ENCODE measurements at regions not wholly inside any gene's neighbourhood (a gene's known extent, or its start where the extent isn't known, plus 50 kb on each side); places are given as distances from the start of the nearest gene placed in this dataset.

DNA sequence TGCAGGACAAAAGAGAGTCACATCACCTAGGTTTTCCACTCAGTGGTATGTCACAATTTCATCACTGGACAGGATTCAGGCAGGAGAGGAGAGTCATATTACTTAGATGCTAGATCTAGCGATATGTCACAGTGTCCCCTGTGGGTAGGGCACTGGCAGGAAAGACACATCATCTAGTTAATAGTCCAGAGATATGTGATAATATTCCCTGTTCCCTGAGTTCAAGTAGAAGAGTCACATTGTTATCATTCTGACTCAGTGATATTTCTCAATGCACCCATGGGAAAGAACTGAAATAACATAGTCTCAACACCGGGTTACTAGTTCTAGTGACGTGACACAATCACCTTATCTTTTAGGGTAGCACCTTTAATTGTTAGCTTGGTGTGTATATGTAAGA lies 944.0 kb upstream of the TSPY4 start:
- no peak for DNase-seq (ENCODE audit: low spot score)

DNA sequence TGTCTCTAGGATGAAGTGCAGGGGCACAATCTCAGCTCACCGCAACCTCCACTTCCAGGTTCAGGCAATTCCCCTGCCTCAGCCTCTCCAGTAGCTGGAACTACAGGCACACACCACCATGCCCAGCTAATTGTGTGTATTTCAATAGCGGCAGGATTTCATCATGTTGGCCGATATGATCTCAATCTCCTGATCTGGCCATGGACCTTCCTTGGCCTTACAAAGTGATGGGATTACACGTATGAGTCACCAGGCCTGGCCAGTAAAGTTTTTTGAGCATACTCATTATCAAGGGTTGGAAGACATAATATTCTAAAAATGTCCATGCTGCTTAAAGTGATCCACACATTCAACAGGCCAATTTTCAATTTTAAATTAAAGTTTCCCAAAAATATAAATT lies 914.4 kb upstream of the TSPY4 start:
- DNase-seq (ENCODE audit: low spot score) = no peak

DNA sequence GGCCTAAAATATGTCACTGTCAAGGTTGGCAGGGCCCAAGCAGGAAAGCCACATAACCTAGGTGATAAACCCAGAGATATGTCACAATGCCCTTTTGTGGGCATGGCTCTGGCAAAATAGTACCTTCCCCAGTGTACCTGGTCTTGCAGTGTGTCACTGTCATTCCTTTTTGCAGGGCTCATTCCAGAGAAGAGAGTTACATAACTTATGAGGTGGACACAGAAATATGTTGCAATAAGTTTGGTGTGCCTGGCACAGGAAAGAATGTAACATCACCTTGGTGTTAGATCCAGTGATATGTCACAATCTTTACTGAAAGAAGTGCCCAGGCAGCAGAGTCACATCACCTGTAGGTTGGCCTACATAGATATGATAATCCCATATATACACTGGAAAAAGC lies 910.8 kb upstream of the TSPY4 start:
- DNase-seq (ENCODE audit: low spot score) = no peak

DNA sequence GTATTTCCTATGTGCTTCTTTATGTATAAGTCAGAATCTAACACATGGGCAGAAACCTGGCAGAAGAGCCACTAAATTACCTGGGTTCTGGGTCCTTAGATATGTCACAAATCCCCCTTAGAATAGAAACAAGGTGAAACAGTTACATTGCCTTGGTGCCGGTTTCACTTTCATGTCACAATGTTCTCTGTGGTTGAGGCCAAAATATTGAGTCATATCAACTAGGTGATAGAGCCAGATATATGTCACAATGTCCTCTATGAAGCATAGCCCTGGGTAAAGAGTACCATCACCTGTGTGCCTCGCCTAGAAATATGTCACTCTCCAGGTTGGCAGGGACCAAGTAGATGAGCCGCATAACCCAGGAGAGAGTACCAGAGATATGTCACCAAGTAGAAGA lies 899.8 kb upstream of the TSPY4 start:
- no peak for DNase-seq (ENCODE audit: low spot score)

DNA sequence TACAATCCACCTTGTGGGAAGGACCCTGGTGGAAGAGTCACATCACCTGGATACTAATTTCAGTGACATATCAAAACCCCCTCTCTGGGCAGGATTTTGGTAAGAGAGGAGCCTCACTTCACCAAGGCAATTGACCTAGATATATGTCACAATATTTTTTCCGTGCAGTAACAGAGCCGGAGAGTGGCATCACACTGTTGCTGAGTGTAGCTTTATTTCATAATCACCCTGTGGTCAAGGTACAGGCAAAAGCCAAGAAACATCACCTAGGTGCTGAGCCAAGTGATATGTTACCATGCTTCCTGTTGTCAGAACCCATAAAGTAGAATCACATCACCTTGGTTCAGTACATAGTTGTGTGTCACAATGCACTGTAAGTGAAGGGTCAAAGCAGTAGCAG lies 895.2 kb upstream of the TSPY4 start:
- no peak for DNase-seq (ENCODE audit: low spot score)

DNA sequence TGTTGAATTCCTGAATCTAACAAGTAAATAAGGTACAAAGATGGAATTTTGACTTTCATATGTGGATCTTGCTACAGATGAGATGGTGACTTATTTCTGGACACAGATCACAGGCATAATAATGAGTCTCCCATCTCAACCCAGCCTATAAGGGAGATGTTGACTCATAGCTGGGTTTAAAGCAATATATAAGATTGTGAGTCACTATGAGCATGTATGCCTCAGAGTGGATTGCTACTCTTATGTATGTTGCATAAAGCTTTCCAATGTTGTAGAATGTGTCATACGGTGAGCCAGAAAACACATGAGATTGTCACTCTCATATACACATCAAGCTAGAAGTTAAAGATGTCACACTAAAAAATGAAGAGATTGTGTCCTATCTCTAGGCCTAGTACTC lies 884.3 kb upstream of the TSPY4 start:
- no peak for DNase-seq (ENCODE audit: low spot score)

DNA sequence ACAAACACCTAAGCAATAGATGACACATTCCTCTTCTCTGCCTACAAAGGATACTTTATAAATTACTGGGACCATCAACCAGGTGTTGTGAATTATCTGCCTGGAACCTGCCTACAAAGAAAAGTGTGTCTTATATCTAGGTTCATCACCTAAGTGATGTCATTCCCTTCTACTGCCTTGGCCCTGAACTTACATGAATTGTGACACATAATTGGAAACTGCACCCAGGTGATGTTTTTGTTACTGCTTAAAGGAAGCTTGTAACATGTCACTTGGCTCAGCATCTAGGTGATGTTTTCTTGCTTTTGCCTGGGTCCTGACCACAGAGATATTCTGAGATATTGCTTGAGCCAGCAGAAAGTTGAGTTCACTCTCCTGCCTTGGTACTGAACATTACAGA lies 870.5 kb upstream of the TSPY4 start:
- DNase-seq (ENCODE audit: low spot score) = no peak

DNA sequence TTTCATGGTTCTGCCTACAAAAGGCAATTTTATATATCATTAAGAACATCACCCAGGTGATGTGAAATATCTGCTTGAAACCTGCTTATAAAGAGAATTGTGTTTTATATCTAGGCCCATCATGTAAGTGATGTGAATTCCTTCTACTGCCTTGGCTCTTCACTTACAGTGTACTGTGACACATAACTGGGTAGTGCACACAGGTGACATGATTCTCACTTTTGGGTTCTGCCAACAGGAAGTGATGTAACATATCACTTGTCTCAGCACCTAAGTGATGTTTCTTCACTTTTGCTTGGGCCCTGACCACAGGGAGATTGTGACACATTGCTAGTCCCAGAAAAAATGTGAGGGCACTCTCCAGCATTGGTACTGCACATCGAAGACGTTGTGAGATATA lies 867.0 kb upstream of the TSPY4 start:
- no peak for DNase-seq (ENCODE audit: low spot score)

DNA sequence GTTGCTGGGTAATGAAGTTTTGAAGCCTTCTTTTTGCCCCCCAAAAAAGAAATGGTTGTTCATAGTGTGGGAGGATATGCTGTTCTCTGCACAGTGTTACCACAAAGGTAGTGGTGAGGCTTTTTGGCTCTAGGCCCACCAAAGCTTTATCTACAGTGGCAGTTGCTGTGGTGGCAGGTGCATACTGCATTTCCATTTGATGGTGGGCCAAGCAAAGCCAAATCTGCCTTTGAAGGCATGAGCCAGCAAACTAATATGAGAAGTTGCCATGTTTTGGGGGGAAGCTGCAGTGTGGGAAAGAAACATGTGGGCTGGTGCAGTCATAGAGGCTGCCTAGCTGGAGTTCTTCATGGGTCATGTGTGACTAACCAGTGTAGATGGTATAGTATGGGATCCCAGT lies 858.1 kb upstream of the TSPY4 start:
- DNase-seq (ENCODE audit: low spot score) = no peak

DNA sequence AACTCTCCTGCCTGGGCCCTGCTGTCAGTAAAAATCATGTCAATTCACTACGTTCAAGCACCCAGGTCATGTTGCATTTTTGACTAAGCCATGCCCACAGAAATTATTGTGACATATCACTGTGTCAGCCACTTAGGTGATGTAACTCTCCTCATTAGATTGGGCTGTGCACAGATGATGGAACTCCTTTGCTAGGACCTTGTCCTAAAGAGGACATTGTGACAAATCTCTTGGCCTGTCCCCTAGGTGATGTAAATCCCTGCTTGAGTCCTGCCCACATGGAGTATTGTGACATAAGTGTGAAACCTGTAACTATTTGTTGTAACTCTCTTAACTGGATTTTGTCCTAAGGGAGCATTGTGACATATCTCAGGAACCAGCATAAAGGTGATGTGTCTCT lies 848.3 kb upstream of the TSPY4 start:
- no peak for DNase-seq (ENCODE audit: low spot score)

DNA sequence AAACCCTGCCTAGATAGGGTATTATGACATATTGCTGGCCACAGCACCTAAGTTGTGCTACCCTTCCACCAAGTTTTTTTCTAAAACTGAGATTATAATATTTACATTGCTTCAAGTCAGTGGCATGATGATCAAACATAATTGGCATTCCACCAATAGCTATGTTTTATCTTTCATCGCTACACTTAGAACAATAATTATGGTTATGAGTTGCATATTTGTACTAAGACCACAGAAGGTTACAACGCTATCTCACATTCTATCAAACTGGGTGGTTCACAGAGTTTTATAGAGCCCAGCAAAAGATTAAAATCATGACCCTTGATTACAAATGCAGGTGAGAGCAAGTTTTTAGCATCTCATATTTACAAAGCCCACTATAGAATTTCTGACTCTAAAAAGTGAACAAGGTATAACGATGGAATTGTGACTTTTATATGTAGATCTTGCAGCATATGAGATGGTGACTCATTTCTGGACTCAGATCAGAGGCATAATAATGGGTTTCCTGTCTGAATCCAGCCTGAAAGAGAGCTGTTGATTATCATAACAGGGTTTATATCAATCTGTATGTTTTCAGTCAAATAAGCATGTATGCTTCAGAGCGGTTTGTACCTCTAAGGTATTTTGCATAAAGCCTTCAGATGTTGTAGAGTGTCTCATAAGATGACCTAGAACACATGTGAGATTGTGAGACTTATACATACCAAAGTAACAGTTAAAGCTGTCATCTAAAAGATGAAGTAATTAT lies 847.2 kb upstream of the TSPY4 start:
- DNase-seq (ENCODE audit: low spot score) = no peak

DNA sequence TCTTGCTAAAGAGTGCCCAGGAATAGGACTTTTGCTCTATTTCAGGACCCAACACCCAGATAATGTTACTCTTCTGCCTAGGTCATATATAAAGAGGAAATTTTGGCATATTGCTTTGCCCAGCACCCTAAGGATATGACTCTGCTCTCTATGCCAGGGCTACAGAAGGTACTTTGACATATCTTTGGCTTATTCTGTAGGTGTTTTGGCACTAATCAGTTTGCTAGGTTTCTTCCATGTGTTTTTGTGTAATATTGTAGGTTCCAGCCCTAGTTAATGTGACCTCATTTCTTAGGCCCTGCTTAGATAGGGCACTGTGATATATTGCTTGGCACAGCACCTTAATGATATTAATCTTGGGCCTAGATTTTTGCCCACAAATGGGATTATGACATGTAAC lies 842.9 kb upstream of the TSPY4 start:
- no peak for DNase-seq (ENCODE audit: low spot score)

DNA sequence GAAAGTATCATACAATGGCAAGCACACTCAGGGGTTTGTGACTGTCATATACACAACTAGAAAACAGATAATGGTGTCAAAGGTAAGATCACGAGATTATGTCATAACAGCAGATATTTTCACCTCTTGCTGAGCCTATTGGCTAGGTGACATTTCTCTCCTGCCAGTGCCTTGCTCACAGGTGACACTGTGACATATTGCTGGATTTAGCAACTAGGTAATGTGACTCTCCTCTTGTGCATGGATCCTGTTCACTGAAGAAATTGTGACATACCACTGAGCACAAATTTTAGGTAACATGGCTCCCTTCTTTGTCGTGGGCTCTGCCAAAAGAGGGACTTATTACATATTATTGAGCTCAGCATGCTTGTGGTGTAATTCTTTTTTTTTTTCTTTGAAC lies 842.0 kb upstream of the TSPY4 start:
- no peak for DNase-seq (ENCODE audit: low spot score)

DNA sequence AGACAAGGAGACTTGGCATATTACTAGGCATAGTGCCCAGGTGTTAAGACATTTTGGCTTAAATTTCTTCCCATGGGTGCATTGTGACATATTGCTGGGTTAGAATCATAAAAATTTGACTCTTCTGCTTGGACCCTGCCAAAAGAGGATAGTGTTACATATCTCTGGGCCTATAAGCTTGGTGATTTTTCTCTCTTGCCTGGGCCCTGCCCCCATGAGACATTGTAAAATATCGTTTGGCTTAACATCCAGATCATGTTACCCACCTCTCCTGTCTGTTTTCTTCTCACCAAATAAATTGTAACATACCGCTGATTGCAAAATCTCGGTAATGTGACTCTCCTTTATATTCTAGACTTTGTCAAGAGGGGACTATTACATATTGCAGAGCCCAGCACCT lies 836.4 kb upstream of the TSPY4 start:
- DNase-seq (ENCODE audit: low spot score) = no peak

DNA sequence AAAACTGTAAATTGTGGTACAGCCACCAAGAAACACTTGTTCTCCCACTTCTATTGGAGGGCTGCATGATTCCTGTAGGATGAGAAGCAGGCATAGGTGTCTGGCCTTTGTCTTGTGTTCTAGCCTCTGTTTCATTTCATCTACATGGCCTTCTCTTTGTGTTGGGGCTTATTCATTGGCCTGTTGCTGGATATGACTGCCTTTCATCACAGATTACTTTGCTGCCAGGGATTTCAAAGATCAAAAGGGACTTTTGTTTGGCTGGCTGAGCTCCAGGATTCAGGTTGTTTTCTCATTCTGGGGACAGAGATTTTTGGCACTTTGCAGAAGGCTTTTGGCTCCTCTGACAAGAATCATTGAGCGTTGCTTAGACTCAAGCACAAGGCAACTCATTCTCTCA lies 803.8 kb upstream of the TSPY4 start:
- DNase-seq (ENCODE audit: low spot score) = no peak

DNA sequence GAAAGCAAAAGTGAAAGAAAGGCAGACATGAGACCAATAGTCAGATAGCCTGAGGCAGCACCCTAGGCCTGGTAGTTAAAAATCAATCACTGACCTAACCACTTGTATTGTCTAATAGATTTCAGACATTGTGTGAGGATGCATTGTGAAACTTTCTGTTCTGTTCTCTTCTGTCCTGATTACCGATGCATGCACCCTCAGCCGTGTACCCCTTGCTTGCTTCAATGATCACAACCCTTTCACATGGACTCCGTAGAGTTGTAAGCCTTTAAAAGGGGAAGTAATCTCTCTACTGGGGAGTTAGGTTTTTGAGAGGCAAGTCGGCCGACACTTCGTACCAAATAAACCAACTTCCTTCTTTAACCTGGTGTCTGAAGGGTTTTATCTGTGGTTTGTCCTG lies 801.6 kb upstream of the TSPY4 start:
- DNase-seq (ENCODE audit: low spot score) = peak; percentile 57

DNA sequence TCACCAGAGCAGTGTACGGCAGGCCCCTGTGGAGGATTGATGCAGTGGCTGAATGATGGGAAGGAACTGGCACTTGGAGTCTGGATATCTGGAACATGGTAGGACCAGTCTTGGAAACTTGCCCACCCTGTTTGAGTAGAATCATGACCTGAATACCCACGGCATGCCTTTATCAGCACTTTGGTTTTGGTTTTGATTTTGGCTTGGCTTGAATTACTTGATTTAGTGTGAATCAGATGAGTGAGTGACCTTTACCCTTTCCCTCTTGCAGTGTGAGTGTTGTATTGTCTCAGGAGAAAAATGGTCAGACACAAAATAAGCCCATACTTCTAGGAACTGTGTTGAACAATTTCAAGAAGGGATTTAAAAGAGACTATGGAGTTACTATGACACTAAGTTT lies 801.0 kb upstream of the TSPY4 start:
- no peak for DNase-seq (ENCODE audit: low spot score)

DNA sequence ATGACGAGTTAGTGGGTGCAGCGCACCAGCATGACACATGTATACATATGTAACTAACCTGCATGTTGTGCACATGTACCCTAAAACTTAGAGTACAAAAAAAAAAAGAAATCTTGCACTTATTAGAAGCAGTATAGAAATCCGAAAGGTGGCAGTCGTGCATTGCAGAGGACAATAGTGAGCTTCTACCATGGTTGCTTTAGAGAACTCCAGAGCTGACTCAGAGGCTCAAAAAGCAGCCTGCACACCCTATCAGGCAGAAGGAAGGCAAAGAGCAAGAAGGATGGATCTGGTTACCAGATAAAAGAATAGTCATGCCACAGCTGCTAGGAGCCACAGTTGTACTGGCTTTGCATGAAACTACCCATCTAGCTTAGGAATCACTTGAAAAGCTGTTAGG lies 796.0 kb upstream of the TSPY4 start:
- no peak for DNase-seq (ENCODE audit: low spot score)

DNA sequence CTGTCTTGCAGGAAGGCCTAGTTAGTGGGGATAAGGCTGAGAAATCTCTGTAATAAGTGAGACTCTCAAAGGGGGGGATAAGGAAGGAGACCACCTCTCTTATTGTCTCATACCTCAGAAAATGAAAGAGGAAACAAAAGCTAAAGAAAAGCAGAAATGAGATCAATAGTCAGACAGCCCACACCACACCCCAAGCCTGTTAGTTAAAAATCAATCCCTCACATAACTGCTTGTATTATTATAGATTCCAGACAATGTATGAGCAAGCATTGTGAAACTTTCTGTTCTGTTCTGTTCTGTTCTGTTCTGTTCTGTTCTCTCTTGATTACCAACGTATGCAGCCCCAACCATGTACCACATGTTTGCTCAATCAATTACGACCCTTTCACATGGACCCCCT lies 792.5 kb upstream of the TSPY4 start:
- no peak for DNase-seq (ENCODE audit: low spot score)

DNA sequence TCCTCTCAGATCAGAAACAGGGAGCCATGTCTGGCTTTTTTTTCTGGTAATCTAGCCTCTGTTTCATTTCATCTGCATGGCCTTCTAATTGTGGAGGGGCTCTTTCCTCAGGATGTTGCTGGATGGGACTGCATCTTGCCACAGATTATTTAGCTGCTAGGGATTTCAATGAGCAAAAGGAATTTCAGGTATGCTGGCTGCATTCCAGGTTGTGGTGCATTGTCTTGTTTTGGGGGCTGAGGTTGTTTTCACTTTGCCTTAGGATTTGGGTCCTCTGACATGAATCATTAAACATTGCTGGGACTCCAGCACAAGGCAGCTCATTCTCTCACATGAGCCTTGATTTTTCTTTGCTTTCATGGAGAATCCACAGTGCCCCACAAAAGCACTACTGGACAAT lies 789.3 kb upstream of the TSPY4 start:
- no peak for DNase-seq (ENCODE audit: low spot score)

DNA sequence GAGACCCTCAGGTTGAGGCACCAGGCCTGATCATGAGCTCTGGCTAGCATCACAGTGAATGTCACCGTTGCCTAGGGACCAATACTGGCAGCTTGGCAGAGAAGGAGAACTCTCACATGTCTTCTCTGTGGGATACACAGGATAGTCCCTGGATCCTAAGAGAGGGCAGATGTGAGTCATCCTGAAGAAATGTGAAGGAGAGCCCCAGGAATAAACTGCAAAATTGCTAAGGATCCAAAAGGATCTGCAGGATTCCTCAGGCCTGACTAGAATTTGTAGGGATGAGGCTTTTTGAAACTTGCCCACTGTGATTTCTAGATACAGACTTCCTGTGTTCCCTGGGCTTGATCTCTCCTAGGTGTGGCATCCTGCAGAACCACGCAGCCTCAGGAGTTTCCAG lies 785.9 kb upstream of the TSPY4 start:
- DNase-seq (ENCODE audit: low spot score) = no peak

DNA sequence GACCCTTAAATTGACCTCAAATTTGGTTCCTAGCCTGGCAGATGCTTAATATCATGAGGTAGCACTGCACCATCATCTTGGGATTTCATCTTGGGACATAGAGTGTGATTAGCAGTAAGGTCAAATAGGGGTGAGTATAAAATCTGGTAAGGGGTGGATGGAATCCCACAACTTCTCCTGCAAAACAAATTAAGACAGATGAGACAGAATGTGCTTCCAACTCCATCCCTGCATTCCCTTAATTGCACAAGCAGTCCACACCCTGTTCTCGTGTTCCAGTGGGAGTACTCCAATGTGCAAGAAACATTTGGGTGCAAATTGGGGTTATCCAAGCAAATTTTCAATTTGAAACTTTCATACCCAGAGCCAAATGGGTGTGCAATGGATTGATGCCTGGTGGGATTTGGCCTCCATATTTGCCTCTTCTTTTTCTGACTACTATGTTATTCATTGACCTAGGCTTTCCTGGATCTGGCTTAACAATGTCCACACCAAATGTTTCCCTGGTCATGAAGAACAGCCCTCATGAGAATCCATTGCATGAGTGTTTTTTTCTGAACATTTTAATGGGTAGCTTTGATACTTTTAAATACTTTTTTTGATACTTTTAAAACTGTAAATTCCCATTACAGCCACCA lies 785.0 kb upstream of the TSPY4 start:
- DNase-seq (ENCODE audit: low spot score) = no peak

DNA sequence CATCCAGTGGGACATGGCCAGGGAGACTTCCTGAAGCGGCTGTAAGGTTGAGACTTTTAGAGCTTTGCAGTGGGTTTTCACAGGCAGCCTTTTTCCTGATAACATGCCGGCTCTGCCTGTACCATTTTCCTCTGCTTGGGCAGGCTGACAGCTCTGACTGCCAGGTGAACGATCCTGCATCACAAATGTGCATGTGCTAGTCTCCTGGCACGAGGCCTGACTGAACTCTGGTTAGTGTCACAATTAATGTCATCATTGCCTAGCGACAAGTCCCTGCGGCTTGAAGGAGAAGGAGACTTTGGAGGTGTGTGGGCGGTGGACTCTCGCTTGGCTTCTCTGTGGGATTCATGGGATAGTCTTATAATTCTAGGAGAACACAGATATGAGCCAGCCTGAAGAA lies 783.6 kb upstream of the TSPY4 start:
- DNase-seq (ENCODE audit: low spot score) = no peak

DNA sequence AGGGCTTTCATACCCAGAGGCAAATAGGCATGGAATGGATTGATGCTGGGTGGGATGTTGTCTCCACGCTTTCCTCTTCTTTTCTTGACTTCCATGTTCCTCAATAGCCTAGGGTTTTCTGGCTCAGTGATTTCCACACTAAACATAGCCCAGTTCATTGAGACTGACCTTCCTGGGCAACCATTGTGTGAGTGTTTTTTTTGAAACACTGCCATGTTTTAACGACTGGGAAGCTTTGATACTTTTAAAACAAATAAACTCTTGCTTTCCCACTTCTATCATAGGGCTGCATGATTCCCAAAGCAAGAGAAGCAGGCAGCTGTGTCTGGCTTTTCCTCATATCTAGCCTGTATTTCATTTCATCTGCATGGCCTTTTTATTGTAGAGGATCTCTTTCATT lies 775.9 kb upstream of the TSPY4 start:
- DNase-seq (ENCODE audit: low spot score) = no peak
